Ammon's horn (tissue), 1 donor: ENCODE measurements at regions not wholly inside any gene's neighbourhood (a gene's known extent, or its start where the extent isn't known, plus 50 kb on each side); places are given as distances from the start of the nearest gene placed in this dataset.
"Not testable (repeated sequence)": the region's sequence is repeated elsewhere in the genome, so short reads cannot be mapped to it uniquely, and the experiment has no call there.

Source experiments
- DNase-seq: peaks from one replicate; pipeline ENCODE4 v3.0.0-alpha.2; 2016; ENCODE audit warnings: low spot score

- DNase-seq, result no peak
Observed at GRCh38 chr1:70754701-70755100, 292.9 kb downstream of the PTGER3 start.

GRCh38 chr1:70760154-70760553 is 287.5 kb downstream of the PTGER3 start:
- no peak for DNase-seq

- no peak for DNase-seq
Observed at GRCh38 chr1:70762386-70762785, 285.2 kb downstream of the PTGER3 start.

- no peak for DNase-seq
Observed at GRCh38 chr1:70764747-70765146, 282.9 kb downstream of the PTGER3 start.

- no peak for DNase-seq
Observed at GRCh38 chr1:70767377-70767776, 280.2 kb downstream of the PTGER3 start.

- no peak for DNase-seq
Observed at GRCh38 chr1:70768216-70768615, 279.4 kb downstream of the PTGER3 start.

GRCh38 chr1:70778056-70778762 is 269.4 kb downstream of the PTGER3 start:
- no peak for DNase-seq

- DNase-seq, result no peak
Observed at GRCh38 chr1:70778934-70779333, 268.7 kb downstream of the PTGER3 start.

- DNase-seq, result no peak
Observed at GRCh38 chr1:70779571-70779970, 268.0 kb downstream of the PTGER3 start.

GRCh38 chr1:70785287-70785686 is 262.3 kb downstream of the PTGER3 start:
- DNase-seq, result no peak

- no peak for DNase-seq
Observed at GRCh38 chr1:70790232-70790923, 257.2 kb downstream of the PTGER3 start.

- not testable (repeated sequence) for DNase-seq
Observed at GRCh38 chr1:70795064-70795463, 252.6 kb downstream of the PTGER3 start.

GRCh38 chr1:70796298-70796697 is 251.3 kb downstream of the PTGER3 start:
- not testable (repeated sequence) for DNase-seq

- not testable (repeated sequence) for DNase-seq
Observed at GRCh38 chr1:70802625-70803024, 245.0 kb downstream of the PTGER3 start.

GRCh38 chr1:70805641-70806040 is 242.0 kb downstream of the PTGER3 start:
- DNase-seq, result no peak

- no peak for DNase-seq
Observed at GRCh38 chr1:70807088-70807664, 240.4 kb downstream of the PTGER3 start.

GRCh38 chr1:70809069-70809468 is 238.5 kb downstream of the PTGER3 start:
- DNase-seq, result no peak

GRCh38 chr1:70811815-70812214 is 235.8 kb downstream of the PTGER3 start:
- DNase-seq, result no peak

GRCh38 chr1:70812442-70813109 is 235.0 kb downstream of the PTGER3 start:
- DNase-seq, result no peak

GRCh38 chr1:70818401-70818800 is 229.2 kb downstream of the PTGER3 start:
- DNase-seq, result no peak

- no peak for DNase-seq
Observed at GRCh38 chr1:70819231-70819630, 228.4 kb downstream of the PTGER3 start.

- DNase-seq, result no peak
Observed at GRCh38 chr1:70819785-70820184, 227.8 kb downstream of the PTGER3 start.

- no peak for DNase-seq
Observed at GRCh38 chr1:70820396-70820795, 227.2 kb downstream of the PTGER3 start.
